Stimulated activated CD4-positive, alpha-beta T cell treated with anti-CD3 and anti-CD28 coated beads, Interleukin-12 subunit alpha, Interleukin-12 subunit beta, amount 100 ng/mL, for 24 hours (primary cell): ENCODE measurements at regions not wholly inside any gene's neighbourhood (a gene's known extent, or its start where the extent isn't known, plus 50 kb on each side); places are given as distances from the start of the nearest gene placed in this dataset.

Experiments
- DNase-seq, 2 experiments: peaks; one replicate each; pipeline ENCODE4 v3.0.0-alpha.2; 2020; ENCODE audit warnings: low read depth in 2 of 2

GRCh38 chr2:56613920-56614319 is 430.1 kb downstream of the CCDC85A start:
- no peak for DNase-seq

DNA sequence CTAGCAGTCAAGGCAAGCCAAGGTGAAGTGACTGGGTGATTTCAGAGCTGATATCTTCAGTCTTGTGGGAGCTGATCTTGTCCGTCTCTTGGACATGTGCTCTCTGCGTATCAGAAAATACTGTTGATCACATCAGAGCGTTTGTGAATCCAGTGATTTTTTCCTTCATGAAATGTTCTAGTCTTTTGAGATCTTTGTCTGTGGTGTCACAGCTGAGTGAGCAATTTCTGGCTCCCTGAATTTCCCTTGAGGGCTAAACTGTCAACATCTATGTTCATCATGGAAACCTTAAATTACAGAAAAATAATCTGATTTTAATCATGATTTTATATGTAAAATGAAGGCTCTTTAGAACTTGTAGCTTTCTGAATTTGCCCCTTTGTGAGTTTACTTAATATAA is 432.0 kb downstream of the CCDC85A start:
- no peak for DNase-seq

- no peak for DNase-seq
Observed at GRCh38 chr2:56624181-56624580, 440.4 kb downstream of the CCDC85A start.

GRCh38 chr2:56626927-56627326 is 443.1 kb downstream of the CCDC85A start:
- no peak for DNase-seq

DNA sequence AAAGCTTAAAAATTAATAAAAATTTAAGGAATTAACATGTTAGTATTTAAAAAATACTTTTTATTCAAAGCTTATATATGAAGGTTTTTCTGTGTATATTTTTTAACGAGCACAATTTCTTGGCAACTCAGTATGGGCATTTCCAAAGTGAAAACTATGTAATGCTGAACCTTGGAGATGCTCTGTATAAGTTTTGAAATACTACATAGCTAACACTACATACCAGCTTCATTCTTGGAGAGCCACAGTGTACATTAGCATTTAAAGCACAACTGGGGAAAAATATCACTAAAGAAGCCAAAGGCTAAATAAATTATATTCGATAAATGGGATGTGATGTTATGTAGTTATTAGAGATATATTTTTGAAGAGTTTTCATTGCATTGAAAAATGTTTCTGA is 446.5 kb downstream of the CCDC85A start:
- DNase-seq: no peak

- DNase-seq: no peak
Observed at GRCh38 chr2:56647997-56648396, 464.2 kb downstream of the CCDC85A start.

GRCh38 chr2:56648802-56649201 is 465.0 kb downstream of the CCDC85A start:
- no peak for DNase-seq

DNA sequence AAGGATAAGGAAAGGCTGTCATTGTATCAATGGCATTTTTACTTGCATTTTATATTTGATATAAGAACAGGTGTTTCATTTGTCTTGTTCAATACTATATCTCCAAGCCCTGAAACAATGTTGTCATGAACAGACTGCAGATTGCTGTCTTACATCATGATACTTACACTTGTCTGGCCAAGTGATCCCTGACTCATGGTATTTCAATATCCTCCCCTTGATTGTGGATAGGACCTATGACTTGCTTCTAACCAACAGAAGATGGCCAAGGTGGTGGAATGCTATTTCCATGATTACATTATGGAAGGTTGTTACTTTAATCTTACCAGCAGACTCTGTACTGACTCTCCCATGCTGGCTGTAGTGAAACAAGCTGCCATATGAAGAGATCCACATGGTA is 471.1 kb downstream of the CCDC85A start:
- DNase-seq: no peak

GRCh38 chr2:56656826-56657225 is 473.0 kb downstream of the CCDC85A start:
- no peak for DNase-seq

- DNase-seq: no peak
Observed at GRCh38 chr2:56666777-56667176, 483.0 kb downstream of the CCDC85A start.

- DNase-seq: no peak
Observed at GRCh38 chr2:56671973-56672569, 488.3 kb downstream of the CCDC85A start.

DNA sequence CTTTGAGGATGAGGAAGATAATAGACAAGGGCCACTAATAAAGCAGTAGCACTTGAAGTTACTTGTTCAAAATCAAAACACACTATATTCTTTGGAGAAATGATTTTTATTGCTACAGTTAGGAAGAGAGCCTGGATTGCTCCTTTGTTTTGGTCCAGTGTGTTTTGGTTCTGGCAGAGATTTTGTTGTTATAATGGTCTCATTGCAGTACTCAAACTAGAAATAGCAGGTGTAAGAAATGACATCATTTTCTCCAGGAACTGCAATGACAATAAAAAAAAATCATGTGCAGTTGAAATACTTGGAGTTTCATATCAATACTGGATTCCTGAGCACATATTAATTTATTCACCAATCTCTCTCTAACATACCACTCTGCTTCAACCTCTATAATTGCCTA is 490.3 kb downstream of the CCDC85A start:
- no peak for DNase-seq

DNA sequence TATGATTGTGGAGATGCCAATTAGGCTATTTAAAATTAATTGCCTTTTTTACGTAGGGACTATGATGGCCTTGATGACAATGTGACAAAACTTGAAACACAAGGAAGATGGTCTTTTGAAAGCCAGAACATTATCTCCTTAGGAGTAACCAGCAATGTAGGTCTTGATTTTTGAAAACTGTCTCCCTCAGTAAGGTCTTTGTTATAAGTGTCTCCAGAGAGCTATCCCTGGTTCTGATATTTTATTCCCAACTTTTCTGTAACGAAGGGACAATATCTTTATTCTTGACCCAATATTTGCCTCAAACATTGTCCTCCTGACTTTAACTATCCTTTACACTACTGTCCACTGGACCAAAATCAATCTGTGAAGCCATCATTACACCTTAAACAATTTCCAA is 493.2 kb downstream of the CCDC85A start:
- no peak for DNase-seq

DNA sequence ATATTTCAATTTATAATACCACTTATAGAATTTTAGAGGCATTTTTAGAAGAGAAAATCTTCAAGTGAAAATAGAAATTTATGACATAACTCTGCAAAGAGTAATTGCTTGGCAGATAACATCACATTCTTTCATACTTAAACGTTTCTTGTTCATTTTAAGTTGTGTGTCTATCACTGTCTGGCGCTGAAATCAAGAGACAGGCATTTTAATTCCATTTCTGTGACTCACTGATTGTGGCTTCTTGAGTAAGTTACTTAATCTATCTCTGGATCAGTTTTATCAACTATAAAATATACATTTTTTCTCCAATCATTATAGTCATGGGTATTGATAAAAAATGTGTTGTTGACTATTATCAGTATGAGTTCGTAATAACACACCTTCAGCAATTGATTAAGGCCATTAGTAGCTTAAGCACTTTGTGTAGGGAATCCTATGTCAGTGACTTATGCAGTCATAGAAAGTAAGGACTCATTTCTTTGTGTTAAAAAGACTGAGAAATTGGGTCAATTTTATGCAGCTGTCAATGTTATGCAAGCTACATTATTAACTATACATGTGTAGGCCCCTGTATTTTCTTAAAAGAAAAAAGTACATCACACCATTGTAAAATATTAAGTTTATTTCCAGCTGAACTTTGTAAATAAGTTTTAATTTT is 497.3 kb downstream of the CCDC85A start:
- DNase-seq: no peak

GRCh38 chr2:56681659-56682396 is 498.0 kb downstream of the CCDC85A start:
- no peak for DNase-seq

- no peak for DNase-seq
Observed at GRCh38 chr2:56682397-56682760, 498.6 kb downstream of the CCDC85A start.

DNA sequence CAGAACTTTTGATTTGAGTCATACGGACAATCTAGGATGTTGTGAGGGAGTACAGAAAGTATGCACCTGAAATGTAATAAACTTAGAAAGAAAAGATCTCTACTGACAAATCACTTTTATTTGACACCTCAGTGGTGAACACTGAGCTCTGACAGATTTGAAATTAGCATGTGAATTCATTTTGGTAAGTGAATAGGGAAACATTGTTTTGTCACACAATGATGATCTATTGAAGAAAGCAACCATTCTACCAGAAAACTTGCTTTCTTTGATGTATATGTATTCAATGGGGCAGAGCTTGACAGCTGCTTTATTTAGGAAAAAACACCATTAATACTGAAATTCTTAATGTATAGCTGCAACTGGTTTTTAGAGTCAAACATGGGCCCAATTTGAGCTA is 500.5 kb downstream of the CCDC85A start:
- no peak for DNase-seq

DNA sequence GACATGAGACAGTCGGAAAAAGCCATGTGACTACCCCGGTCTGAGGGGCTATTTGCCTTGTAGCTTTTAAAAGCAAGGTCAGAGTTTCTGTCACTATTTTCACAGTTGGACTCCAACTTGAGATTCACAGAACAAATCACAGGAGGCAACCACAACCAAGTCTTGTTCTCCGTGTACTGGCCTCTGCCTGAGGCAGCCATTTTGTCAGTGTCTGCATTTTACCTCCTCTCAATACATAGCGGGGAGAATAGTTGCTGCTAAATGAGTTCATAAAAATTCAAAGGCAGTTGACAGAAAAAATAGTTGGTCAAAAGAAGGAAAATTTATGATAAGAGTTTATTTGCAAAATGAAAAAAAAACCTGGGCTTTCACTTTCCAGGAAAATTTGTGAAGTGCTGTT is 501.4 kb downstream of the CCDC85A start:
- no peak for DNase-seq

- no peak for DNase-seq
Observed at GRCh38 chr2:56687169-56687568, 503.4 kb downstream of the CCDC85A start.

- DNase-seq: no peak
Observed at GRCh38 chr2:56688661-56689060, 504.9 kb downstream of the CCDC85A start.

DNA sequence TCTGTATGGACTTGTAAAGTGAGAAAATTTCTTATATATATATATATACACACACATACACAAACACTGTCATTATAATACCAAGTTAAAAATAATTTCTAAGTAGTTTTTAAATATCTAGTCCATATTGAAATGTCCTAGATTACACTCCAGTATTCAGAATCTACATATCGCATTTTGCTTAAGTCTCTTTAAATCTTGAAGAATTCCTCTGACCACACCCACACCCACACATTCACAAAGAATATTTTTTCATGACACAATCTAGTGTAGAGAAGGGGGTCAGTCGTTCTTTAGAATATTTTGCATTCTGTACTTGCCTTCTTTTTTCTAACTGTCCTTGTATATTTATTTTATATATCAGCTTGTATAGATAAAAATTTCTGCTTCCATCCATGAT is 509.7 kb downstream of the CCDC85A start:
- no peak for DNase-seq

- DNase-seq: no peak
Observed at GRCh38 chr2:56703001-56703400, 519.2 kb downstream of the CCDC85A start.

DNA sequence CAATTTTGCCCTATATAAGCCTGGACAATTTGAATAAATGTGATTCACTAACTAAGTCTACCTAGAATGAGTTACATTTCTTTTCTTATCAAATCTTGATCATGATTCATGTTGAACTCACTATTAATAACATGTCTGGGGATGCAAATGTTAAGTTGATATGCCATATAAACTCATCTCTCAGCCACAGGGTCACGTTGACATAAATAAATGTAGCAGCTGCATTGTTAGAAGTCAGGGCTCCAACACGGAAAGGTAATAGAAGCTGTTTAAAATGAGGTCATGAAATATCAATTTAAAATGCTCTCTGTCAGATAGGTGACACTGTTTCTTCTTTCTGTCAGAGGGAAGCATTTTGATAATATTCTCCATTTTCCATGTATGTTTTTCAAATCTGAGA is 521.9 kb downstream of the CCDC85A start:
- DNase-seq: no peak
